K562 (cell line): ENCODE measurements at regions not wholly inside any gene's neighbourhood (a gene's known extent, or its start where the extent isn't known, plus 50 kb on each side); places are given as distances from the start of the nearest gene placed in this dataset.

ENCODE experiments used
- ATF1 ChIP-seq, 2 experiments: fragments of 450-650 bp in 1 of 2; IDR thresholded peaks; 2 replicates each; pipeline ENCODE4 v1.6.1; 2016; ENCODE audit warnings: missing compliant biosample characterization in 1 of 2, missing genetic modification characterization in 1 of 2
- CBFA2T2 ChIP-seq: fragments of 450-650 bp; conservative IDR thresholded peaks from 2 replicates; pipeline ENCODE4 v1.6.1; 2017; ENCODE audit warnings: mild to moderate bottlenecking
- CEBPG ChIP-seq, 3 experiments: fragments of 200-800 bp in 1 of 3; sonication (Bioruptor generic) in 1 of 3; sonication (generic) in 1 of 3; formaldehyde crosslinking in 1 of 3; IDR thresholded peaks in 2 of 3; conservative IDR thresholded peaks in 1 of 3; 2 replicates each; pipeline versions ENCODE4 v1.6.1 to v1.8.0; 2016 to 2022; ENCODE audit warnings: missing compliant biosample characterization in 2 of 3, missing genetic modification characterization in 2 of 3, mild to moderate bottlenecking in 1 of 3, missing genetic modification reagents in 1 of 3
- CHCHD3 ChIP-seq: fragments of 250-450 bp; sonication (Bioruptor Pico); IDR thresholded peaks from 2 replicates; pipeline ENCODE4 v2.1.2; 2022; ENCODE audit warnings: mild to moderate bottlenecking
- DPF2 ChIP-seq: fragments of 450-650 bp; IDR thresholded peaks from 2 replicates; pipeline ENCODE4 v1.6.1; 2016
- MCM7 ChIP-seq, 2 experiments: fragments of 450-650 bp; IDR thresholded peaks; 2 replicates each; pipeline ENCODE4 v1.6.1; 2016 to 2018
- MYC ChIP-seq, 2 experiments: fragments of 250-450 bp in 1 of 2; sonication (Bioruptor Pico) in 1 of 2; IDR thresholded peaks; 2 replicates each; pipeline versions ENCODE4 v1.5.1 to v1.6.1; 2012 to 2021; ENCODE audit warnings: low read depth in 2 of 2, borderline replicate concordance in 1 of 2, improper control_type of control experiment in 1 of 2, low read length in 1 of 2, mild to moderate bottlenecking in 1 of 2, moderate library complexity in 1 of 2
- OTX1 ChIP-seq: fragments of 450-650 bp; formaldehyde crosslinking; IDR thresholded peaks from 2 replicates; pipeline ENCODE4 v1.4.0; 2022; ENCODE audit warnings: mild to moderate bottlenecking
- POLR3G ChIP-seq: IDR thresholded peaks from 2 replicates; pipeline ENCODE4 v1.6.1; 2011; ENCODE audit not compliant: insufficient read length, insufficient replicate concordance; ENCODE audit errors: extremely low read depth
- RBM14 ChIP-seq: fragments of 200-400 bp; formaldehyde crosslinking; IDR thresholded peaks from 2 replicates; pipeline ENCODE4 v1.6.1; 2018; ENCODE audit warnings: low read depth, mild to moderate bottlenecking, low read length, moderate library complexity, borderline replicate concordance; ENCODE audit not compliant: insufficient read depth
- TF ChIP-seq, protein P1 (sequence below): fragments of 450-650 bp; IDR thresholded peaks from 2 replicates; pipeline ENCODE4 v1.6.1; 2017; ENCODE audit warnings: antibody characterized with exemption
- TF ChIP-seq, protein P2 (sequence below): sonication (generic); formaldehyde crosslinking; IDR thresholded peaks from 2 replicates; pipeline ENCODE4 v1.8.1; 2023; ENCODE audit warnings: mild to moderate bottlenecking, missing genetic modification reagents

DNA sequence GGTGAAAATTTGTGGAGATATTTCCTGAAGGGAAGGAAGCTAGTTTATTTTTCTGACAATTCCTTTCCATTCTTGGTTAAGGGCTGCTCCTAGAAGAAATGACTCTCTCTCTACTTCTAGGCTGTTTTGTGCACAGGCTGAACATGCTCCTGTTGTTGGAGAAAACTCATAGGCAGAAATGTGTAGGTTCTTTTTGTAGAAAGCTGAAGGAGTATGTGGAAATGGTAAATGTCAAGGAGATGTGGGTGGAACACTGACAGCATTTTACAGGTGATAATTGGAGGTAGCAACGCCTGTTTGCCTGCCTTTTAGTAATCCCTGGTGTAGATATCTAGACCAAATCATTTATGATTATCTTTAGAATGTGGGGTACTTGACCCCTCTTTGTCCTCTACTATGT is 322.2 kb upstream of the TBC1D5 start (continued):
- TF ChIP-seq RBM14 (no peak), ATF1 (CRISPR knock-in tag; IDR thresholded peaks at IDR 0.05) (no peak), ATF1 (tag; IDR thresholded peaks at IDR 0.05) (no peak), MYC (IDR thresholded peaks at IDR 0.05; ENCODE audit: low read depth, low read length) (no peak), MYC (CRISPR knock-in tag; IDR thresholded peaks at IDR 0.05; ENCODE audit: borderline replicate concordance, low read depth) (no peak), CEBPG (CRISPR knock-in tag; IDR thresholded peaks at IDR 0.05) (no peak), CEBPG (tag; conservative IDR thresholded peaks at IDR 0.05 in 1 of 2, IDR thresholded peaks at IDR 0.05 in 1 of 2) (no peak), CBFA2T2 (no peak), POLR3G (no peak), OTX1 (CRISPR knock-in tag) (no peak), DPF2 (no peak), CHCHD3 (CRISPR knock-in tag) (no peak), MCM7 (IDR thresholded peaks at IDR 0.05) (no peak)
- TF ChIP-seq, protein P1, sequence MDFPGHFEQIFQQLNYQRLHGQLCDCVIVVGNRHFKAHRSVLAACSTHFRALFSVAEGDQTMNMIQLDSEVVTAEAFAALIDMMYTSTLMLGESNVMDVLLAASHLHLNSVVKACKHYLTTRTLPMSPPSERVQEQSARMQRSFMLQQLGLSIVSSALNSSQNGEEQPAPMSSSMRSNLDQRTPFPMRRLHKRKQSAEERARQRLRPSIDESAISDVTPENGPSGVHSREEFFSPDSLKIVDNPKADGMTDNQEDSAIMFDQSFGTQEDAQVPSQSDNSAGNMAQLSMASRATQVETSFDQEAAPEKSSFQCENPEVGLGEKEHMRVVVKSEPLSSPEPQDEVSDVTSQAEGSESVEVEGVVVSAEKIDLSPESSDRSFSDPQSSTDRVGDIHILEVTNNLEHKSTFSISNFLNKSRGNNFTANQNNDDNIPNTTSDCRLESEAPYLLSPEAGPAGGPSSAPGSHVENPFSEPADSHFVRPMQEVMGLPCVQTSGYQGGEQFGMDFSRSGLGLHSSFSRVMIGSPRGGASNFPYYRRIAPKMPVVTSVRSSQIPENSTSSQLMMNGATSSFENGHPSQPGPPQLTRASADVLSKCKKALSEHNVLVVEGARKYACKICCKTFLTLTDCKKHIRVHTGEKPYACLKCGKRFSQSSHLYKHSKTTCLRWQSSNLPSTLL, result no peak
- TF ChIP-seq, protein P2, sequence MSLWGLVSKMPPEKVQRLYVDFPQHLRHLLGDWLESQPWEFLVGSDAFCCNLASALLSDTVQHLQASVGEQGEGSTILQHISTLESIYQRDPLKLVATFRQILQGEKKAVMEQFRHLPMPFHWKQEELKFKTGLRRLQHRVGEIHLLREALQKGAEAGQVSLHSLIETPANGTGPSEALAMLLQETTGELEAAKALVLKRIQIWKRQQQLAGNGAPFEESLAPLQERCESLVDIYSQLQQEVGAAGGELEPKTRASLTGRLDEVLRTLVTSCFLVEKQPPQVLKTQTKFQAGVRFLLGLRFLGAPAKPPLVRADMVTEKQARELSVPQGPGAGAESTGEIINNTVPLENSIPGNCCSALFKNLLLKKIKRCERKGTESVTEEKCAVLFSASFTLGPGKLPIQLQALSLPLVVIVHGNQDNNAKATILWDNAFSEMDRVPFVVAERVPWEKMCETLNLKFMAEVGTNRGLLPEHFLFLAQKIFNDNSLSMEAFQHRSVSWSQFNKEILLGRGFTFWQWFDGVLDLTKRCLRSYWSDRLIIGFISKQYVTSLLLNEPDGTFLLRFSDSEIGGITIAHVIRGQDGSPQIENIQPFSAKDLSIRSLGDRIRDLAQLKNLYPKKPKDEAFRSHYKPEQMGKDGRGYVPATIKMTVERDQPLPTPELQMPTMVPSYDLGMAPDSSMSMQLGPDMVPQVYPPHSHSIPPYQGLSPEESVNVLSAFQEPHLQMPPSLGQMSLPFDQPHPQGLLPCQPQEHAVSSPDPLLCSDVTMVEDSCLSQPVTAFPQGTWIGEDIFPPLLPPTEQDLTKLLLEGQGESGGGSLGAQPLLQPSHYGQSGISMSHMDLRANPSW, result no peak
